ENCODE measurements at regions not wholly inside any gene's neighbourhood (a gene's known extent, or its start where the extent isn't known, plus 50 kb on each side); places are given as distances from the start of the nearest gene placed in this dataset.

GRCh38 chr3:1953536-1953935 is 145.1 kb upstream of the CNTN4 start:
- TF ChIP-seq CTCF (IDR thresholded peaks at IDR 0.05) (no peak), POLR2A (IDR thresholded peaks at IDR 0.05) (no peak)

Measured in testis (tissue), 2 donors.